ENCODE measurements at regions not wholly inside any gene's neighbourhood (a gene's known extent, or its start where the extent isn't known, plus 50 kb on each side); places are given as distances from the start of the nearest gene placed in this dataset.

GRCh38 chr21:15441060-15441493, 288.7 kb upstream of the USP25 start:
- TF ChIP-seq CTCF (IDR thresholded peaks at IDR 0.05) (no peak), POLR2AphosphoS5 (IDR thresholded peaks at IDR 0.05) (no peak), POLR2A (IDR thresholded peaks at IDR 0.05) (no peak)

Data from prostate gland (tissue), 2 donors.